ENCODE measurements at regions not wholly inside any gene's neighbourhood (a gene's known extent, or its start where the extent isn't known, plus 50 kb on each side); places are given as distances from the start of the nearest gene placed in this dataset.

DNA sequence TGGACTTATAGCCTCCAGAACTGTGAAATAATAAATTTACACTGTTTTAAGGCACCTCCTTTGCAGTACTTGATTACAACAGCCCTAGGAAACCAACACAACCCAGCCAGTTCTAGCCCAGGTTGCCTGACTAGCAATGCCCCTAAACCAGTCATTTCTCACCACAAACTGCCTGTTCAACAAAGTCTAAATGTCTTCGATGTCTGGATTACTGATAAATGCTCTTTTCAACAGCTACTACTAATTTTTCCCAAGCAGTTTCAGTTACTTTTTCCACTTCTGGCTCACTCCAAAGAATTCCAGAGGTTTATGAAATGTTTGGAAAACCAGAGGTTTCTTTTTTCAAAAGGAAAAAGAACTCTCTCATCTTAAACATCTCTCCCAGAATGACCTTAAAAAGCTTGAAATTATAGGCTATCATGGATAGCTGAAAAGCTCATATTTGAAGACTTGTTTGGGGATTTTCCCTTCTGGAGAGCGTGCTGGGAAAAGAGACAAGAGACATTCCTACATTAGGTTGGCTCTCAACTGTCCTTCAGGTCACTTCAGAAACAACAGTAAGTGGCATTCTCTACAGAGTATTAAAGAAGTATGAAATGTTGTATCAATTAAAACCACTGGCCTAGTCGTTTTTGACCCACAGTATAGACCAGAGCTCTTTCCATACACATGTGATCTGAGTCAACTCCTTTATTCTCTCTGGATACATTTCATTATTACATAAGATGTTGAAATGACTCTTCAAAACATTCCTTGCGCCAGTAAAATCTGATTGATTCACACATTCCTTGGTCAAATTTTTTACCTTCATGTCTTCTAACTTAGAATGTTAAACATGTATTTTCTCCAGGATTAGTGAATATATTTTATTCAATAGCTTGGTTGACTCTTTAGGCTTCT lies 265.9 kb downstream of the COL12A1 start:
- DNase-seq (ENCODE audit: extremely low spot score, unreplicated experiment), result no peak

DNA sequence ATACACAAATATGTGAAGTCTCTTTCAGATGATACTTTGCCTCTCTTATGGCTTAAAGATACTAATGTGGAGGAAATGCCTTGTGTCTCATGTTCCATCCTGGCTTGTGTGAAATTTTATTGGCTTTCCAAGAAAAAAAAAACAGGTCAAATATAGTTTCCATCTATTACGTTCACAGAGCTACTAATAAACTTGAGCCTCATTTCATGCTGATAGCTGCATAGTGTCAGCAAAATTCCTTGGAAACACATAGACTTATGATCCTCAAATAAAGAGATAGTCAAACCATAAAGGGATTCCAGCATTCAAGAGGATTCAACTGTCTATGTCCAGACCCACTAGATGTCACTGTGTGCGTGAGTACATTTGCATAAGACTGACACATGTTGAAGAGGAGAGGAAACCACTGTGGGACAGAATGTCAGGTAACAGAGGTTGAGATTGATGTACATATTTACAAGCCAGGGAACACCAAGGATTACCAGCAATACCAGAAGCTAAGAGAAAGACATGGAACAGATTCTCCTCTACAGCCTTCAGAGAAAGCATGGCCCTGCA lies 266.6 kb downstream of the COL12A1 start:
- H3K4me1 Mint-ChIP-seq (ENCODE audit: unreplicated experiment), result peaks cover 56% of the 10 kb centered on the region
- no peak overlapping the region for H3K4me3 Mint-ChIP-seq (ENCODE audit: unreplicated experiment)
- TF ChIP-seq, protein P1, sequence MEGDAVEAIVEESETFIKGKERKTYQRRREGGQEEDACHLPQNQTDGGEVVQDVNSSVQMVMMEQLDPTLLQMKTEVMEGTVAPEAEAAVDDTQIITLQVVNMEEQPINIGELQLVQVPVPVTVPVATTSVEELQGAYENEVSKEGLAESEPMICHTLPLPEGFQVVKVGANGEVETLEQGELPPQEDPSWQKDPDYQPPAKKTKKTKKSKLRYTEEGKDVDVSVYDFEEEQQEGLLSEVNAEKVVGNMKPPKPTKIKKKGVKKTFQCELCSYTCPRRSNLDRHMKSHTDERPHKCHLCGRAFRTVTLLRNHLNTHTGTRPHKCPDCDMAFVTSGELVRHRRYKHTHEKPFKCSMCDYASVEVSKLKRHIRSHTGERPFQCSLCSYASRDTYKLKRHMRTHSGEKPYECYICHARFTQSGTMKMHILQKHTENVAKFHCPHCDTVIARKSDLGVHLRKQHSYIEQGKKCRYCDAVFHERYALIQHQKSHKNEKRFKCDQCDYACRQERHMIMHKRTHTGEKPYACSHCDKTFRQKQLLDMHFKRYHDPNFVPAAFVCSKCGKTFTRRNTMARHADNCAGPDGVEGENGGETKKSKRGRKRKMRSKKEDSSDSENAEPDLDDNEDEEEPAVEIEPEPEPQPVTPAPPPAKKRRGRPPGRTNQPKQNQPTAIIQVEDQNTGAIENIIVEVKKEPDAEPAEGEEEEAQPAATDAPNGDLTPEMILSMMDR (IDR thresholded peaks at IDR 0.05), result peak; percentile 35
- no peaks in the 10 kb centered on the region for H3K27me3 Mint-ChIP-seq (ENCODE audit: unreplicated experiment)
- peaks cover 4% of the 10 kb centered on the region for H3K9me3 Mint-ChIP-seq (ENCODE audit: unreplicated experiment)
- DNase-seq (ENCODE audit: extremely low spot score, unreplicated experiment), result no peak
- H3K27ac Mint-ChIP-seq (ENCODE audit: unreplicated experiment), result peak overlapping the region; percentile 47
- H3K36me3 Mint-ChIP-seq (ENCODE audit: unreplicated experiment), result peaks cover 6% of the 10 kb centered on the region

More for the DNA sequence above, 265.9 kb downstream of the COL12A1 start:
- Mint-ChIP-seq H3K27me3 (ENCODE audit: unreplicated experiment) (no peaks in the 10 kb centered on the region), H3K27ac (ENCODE audit: unreplicated experiment) (peak overlapping the region; percentile 47), H3K9me3 (ENCODE audit: unreplicated experiment) (peaks cover 4% of the 10 kb centered on the region), H3K4me3 (ENCODE audit: unreplicated experiment) (no peak overlapping the region), H3K36me3 (ENCODE audit: unreplicated experiment) (peaks cover 6% of the 10 kb centered on the region), H3K4me1 (ENCODE audit: unreplicated experiment) (peaks cover 52% of the 10 kb centered on the region)
- TF ChIP-seq, protein P1 (IDR thresholded peaks at IDR 0.05), result no peak

DNA sequence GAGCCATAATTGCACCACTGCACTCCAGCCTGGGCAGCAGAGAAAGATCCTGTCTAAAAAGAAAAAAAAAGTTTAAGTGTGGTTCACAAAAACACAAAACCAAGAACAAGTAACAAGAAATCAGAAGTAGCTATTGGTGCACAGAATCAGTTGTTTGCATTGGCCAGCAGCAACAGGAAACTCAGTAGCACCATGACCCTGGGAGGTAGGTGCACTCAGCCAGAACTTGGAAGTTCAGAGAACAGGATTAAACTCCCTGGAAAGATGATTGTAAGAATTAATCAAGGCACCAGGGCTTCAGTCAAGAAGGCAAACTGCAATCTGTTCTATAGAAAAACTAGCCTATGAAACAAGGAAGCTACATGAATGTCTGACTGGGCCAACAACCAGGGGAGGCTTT lies 267.9 kb downstream of the COL12A1 start:
- H3K9me3 Mint-ChIP-seq (ENCODE audit: unreplicated experiment), result peaks cover 4% of the 10 kb centered on the region
- no peak for DNase-seq (ENCODE audit: extremely low spot score, unreplicated experiment)
- TF ChIP-seq, protein P1 (IDR thresholded peaks at IDR 0.05), result no peak
- no peaks in the 10 kb centered on the region for H3K27me3 Mint-ChIP-seq (ENCODE audit: unreplicated experiment)
- peaks cover 6% of the 10 kb centered on the region for H3K36me3 Mint-ChIP-seq (ENCODE audit: unreplicated experiment)
- H3K4me1 Mint-ChIP-seq (ENCODE audit: unreplicated experiment), result peaks cover 66% of the 10 kb centered on the region
- no peak overlapping the region for H3K4me3 Mint-ChIP-seq (ENCODE audit: unreplicated experiment)
- no peak overlapping the region for H3K27ac Mint-ChIP-seq (ENCODE audit: unreplicated experiment)

DNA sequence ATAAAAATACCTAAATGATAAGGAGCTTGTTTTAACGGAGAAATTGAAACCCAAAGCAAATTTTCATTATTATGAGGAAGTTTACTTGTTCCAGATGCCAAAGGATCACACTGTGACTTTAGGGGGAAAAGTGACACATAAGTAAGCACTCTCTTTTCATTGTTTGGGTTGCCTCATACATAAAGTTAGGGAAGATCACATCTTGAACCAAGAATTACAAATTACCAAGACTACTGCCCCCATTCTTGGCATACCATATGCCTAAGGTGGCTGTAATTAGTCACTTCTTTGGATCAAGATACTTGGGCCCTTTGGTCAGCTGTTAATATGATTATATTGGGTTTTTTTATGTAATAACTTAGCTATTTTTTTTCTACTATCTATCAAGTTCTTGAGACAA lies 269.0 kb downstream of the COL12A1 start:
- Mint-ChIP-seq H3K27me3 (ENCODE audit: unreplicated experiment) (no peaks in the 10 kb centered on the region), H3K27ac (ENCODE audit: unreplicated experiment) (peak overlapping the region; percentile 50), H3K9me3 (ENCODE audit: unreplicated experiment) (peaks cover 4% of the 10 kb centered on the region), H3K36me3 (ENCODE audit: unreplicated experiment) (peaks cover 6% of the 10 kb centered on the region), H3K4me1 (ENCODE audit: unreplicated experiment) (peaks cover 68% of the 10 kb centered on the region), H3K4me3 (ENCODE audit: unreplicated experiment) (no peak overlapping the region)
- DNase-seq (ENCODE audit: extremely low spot score, unreplicated experiment), result no peak
- TF ChIP-seq, protein P1 (IDR thresholded peaks at IDR 0.05), result no peak

DNA sequence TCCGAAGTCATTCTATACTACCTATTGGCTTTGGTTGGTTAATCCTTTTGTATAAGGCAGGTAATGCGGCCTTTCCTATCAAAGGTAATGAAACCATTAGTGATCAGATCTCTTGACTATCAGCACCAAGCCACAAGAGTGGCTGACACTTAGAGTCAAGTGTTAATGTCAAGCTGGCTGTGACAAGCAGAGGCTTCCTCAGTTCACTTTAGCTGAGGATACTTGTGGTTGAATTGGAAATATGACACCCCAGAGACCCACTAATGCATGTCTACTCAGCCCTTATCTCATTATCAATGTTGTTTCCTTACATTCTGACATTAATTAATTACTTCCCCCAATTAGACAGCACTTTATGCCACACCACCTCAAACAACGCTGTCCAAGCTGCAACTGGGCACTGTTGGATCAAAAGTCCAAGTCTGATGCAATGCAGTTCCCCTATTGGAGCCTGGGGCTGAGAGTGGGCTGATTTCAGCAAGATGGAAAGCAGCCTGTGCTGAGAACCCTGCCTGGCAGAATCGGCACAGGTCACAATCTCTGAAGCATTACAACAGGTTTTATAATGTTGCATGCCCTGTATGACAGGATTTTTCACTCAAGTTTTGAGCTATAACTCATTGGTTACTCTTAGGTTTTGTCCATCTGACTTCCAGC lies 273.5 kb downstream of the COL12A1 start:
- Mint-ChIP-seq H3K27ac (ENCODE audit: unreplicated experiment) (peak overlapping the region; percentile 93), H3K9me3 (ENCODE audit: unreplicated experiment) (peaks cover 8% of the 10 kb centered on the region), H3K27me3 (ENCODE audit: unreplicated experiment) (no peaks in the 10 kb centered on the region), H3K36me3 (ENCODE audit: unreplicated experiment) (peaks cover 11% of the 10 kb centered on the region), H3K4me3 (ENCODE audit: unreplicated experiment) (no peak overlapping the region), H3K4me1 (ENCODE audit: unreplicated experiment) (peaks cover 73% of the 10 kb centered on the region)
- TF ChIP-seq, protein P1 (IDR thresholded peaks at IDR 0.05), result no peak
- DNase-seq (ENCODE audit: extremely low spot score, unreplicated experiment), result no peak
